ENCODE measurements at regions not wholly inside any gene's neighbourhood (a gene's known extent, or its start where the extent isn't known, plus 50 kb on each side); places are given as distances from the start of the nearest gene placed in this dataset.

DNA sequence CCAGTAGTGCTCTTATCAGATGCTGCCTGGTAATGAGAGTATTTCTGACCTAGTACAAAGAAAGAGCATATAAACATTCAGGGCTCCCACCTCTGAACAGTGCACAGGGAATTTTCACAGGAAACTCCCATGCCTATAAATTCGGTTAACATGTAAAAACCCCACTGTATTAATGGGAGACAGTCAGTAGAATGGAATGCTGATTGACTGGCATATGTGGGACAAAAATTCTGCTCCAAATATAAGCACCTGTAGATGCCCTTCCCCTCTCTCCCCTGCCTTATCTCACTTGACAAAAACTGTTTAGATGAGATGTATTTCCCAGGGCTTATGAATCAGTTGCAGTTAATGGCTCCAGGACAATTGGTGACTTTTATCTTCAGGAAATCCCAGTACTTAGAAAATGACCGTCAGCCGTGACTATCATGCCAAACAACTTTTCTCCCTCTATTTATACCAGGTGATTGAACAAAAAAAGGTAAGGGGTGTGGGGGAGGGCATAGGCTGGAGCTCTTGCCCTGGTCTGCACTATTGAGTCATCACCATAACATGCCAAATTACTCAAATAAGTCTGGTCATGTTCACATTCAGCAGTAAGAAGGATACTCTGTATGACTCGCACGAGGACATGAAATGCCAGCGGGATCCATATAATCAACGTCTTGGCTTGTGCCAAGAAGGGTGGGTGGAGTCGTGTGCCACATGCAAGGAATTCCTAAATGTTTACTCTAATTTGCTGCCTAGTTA, 176.4 kb upstream of the BMP2 start:
- Histone ChIP-seq H3K9me3 (no peaks in the 10 kb centered on the region), H3K9me2 (no peaks in the 10 kb centered on the region), H4K20me1 (ENCODE audit: insufficient read depth) (no peaks in the 10 kb centered on the region), H3K79me2 (ENCODE audit: insufficient read depth) (no peaks in the 10 kb centered on the region), H3K9ac (no peak overlapping the region), H3K27ac (ENCODE audit: low read depth in 2 of 2, low read length in 1 of 2) (no peak overlapping the region), H3K36me3 (replicated peaks in 1 of 2; ENCODE audit: control insufficient read depth in 1 of 2, insufficient read depth in 2 of 2, low read length in 1 of 2) (no peaks in the 10 kb centered on the region), H2AFZ (ENCODE audit: low read depth) (no peak overlapping the region), H3K4me2 (no peak overlapping the region), H3K27me3 (ENCODE audit: insufficient read depth) (no peaks in the 10 kb centered on the region), H3K4me3 (ENCODE audit: low read depth in 2 of 2, low read length in 1 of 2) (no peak overlapping the region), H3F3A (replicated peaks; ENCODE audit: insufficient read depth) (no peaks in the 10 kb centered on the region), H3K4me1 (ENCODE audit: control insufficient read depth in 1 of 2, insufficient read depth in 2 of 2, low read depth in 1 of 2, low read length in 1 of 2) (no peaks in the 10 kb centered on the region)
- DNase-seq: no peak
- no peak for TF ChIP-seq JUND (IDR thresholded peaks at IDR 0.05)
- TF ChIP-seq CHD2 (IDR thresholded peaks at IDR 0.05; ENCODE audit: low read length, partially characterized antibody): no peak
- no peak for TF ChIP-seq GATA2 (CRISPR knock-in tag; IDR thresholded peaks at IDR 0.05)
- TF ChIP-seq, protein P1, sequence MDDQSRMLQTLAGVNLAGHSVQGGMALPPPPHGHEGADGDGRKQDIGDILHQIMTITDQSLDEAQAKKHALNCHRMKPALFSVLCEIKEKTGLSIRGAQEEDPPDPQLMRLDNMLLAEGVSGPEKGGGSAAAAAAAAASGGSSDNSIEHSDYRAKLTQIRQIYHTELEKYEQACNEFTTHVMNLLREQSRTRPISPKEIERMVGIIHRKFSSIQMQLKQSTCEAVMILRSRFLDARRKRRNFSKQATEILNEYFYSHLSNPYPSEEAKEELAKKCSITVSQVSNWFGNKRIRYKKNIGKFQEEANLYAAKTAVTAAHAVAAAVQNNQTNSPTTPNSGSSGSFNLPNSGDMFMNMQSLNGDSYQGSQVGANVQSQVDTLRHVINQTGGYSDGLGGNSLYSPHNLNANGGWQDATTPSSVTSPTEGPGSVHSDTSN (IDR thresholded peaks at IDR 0.05): no peak
- TF ChIP-seq, protein P2, sequence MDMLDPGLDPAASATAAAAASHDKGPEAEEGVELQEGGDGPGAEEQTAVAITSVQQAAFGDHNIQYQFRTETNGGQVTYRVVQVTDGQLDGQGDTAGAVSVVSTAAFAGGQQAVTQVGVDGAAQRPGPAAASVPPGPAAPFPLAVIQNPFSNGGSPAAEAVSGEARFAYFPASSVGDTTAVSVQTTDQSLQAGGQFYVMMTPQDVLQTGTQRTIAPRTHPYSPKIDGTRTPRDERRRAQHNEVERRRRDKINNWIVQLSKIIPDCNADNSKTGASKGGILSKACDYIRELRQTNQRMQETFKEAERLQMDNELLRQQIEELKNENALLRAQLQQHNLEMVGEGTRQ (IDR thresholded peaks at IDR 0.05; ENCODE audit: borderline replicate concordance, low read depth, low read length): no peak
- no peak for TF ChIP-seq RFX5 (IDR thresholded peaks at IDR 0.05; ENCODE audit: low read length)
- POLR2A ChIA-PET: no interaction called here
- 13% methylated on average over 8 of the region's 8 CpGs for WGBS (ENCODE audit: low lambda C conversion rate)
- CTCF ChIA-PET: interaction anchor here (1.3 kb wide), 1 partner anchor 8 kb away, joined by 4 read pairs; no protein-coding TSS in a partner anchor

DNA sequence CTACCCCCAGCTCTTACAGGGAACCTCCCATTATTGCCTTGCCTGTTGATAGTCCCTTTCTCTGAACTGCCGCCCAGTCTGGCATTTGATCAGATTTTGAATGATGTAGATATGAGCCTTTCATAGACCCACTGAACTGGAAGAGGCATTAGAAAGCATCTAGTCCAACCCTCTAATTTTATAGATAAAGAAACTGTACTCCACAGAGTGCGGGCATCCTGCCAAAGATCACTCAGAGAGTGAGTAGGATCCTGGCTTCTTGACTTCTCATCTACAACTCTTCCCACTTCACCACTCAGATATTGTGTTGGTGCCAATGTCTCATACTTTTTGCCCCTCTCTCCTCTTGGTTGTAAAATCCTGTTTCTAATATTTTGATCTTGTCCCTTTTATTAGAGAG, 179.2 kb upstream of the BMP2 start:
- CTCF ChIA-PET: no interaction called here
- Histone ChIP-seq H3K27me3 (ENCODE audit: insufficient read depth) (no peaks in the 10 kb centered on the region), H3F3A (replicated peaks; ENCODE audit: insufficient read depth) (no peaks in the 10 kb centered on the region), H3K4me2 (no peak overlapping the region), H3K9ac (no peak overlapping the region), H3K36me3 (replicated peaks in 1 of 2; ENCODE audit: control insufficient read depth in 1 of 2, insufficient read depth in 2 of 2, low read length in 1 of 2) (no peaks in the 10 kb centered on the region), H3K4me3 (ENCODE audit: low read depth in 2 of 2, low read length in 1 of 2) (no peak overlapping the region), H3K27ac (ENCODE audit: low read depth in 2 of 2, low read length in 1 of 2) (no peak overlapping the region), H3K9me2 (no peaks in the 10 kb centered on the region), H3K79me2 (ENCODE audit: insufficient read depth) (no peaks in the 10 kb centered on the region), H3K9me3 (no peaks in the 10 kb centered on the region), H3K4me1 (ENCODE audit: control insufficient read depth in 1 of 2, insufficient read depth in 2 of 2, low read depth in 1 of 2, low read length in 1 of 2) (no peaks in the 10 kb centered on the region), H4K20me1 (ENCODE audit: insufficient read depth) (no peaks in the 10 kb centered on the region), H2AFZ (ENCODE audit: low read depth) (no peak overlapping the region)
- 25% methylated on average over 2 of the region's 2 CpGs for WGBS (ENCODE audit: low lambda C conversion rate)
- no peak for TF ChIP-seq RAD21 (IDR thresholded peaks at IDR 0.05; ENCODE audit: low read length)
- TF ChIP-seq RXRA (IDR thresholded peaks at IDR 0.05; ENCODE audit: borderline replicate concordance, low read depth): no peak
- TF ChIP-seq FOXJ3 (CRISPR knock-in tag; IDR thresholded peaks at IDR 0.05): no peak
- DNase-seq: no peak
- POLR2A ChIA-PET: no interaction called here

All from SK-N-SH (cell line).